GM12865 (cell line): ENCODE measurements at regions not wholly inside any gene's neighbourhood (a gene's known extent, or its start where the extent isn't known, plus 50 kb on each side); places are given as distances from the start of the nearest gene placed in this dataset.

Experiments used
- DNase-seq: peaks from one replicate; pipeline ENCODE4 v3.0.0; 2010; ENCODE audit warnings: low read depth
- H3K4me3 ChIP-seq: 2 replicates; pipeline ENCODE4 v1.5.1; 2011; ENCODE audit warnings: mild to moderate bottlenecking, low read depth, low read length, control low read depth
- TF ChIP-seq, protein P1 (sequence below): IDR thresholded peaks from 2 replicates; pipeline ENCODE4 v1.5.1; 2011; ENCODE audit warnings: low read length, control low read depth, low read depth, inconsistent platforms; ENCODE audit not compliant: insufficient read depth; ENCODE audit errors: missing control alignments

GRCh38 chr10:104563548-104563947 lies 77.5 kb upstream of the SORCS3 start:
- H3K4me3 ChIP-seq = no peak overlapping the region
- no peak for DNase-seq
- TF ChIP-seq, protein P1, sequence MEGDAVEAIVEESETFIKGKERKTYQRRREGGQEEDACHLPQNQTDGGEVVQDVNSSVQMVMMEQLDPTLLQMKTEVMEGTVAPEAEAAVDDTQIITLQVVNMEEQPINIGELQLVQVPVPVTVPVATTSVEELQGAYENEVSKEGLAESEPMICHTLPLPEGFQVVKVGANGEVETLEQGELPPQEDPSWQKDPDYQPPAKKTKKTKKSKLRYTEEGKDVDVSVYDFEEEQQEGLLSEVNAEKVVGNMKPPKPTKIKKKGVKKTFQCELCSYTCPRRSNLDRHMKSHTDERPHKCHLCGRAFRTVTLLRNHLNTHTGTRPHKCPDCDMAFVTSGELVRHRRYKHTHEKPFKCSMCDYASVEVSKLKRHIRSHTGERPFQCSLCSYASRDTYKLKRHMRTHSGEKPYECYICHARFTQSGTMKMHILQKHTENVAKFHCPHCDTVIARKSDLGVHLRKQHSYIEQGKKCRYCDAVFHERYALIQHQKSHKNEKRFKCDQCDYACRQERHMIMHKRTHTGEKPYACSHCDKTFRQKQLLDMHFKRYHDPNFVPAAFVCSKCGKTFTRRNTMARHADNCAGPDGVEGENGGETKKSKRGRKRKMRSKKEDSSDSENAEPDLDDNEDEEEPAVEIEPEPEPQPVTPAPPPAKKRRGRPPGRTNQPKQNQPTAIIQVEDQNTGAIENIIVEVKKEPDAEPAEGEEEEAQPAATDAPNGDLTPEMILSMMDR = no peak

- DNase-seq = no peak
- TF ChIP-seq, protein P1 = no peak
- H3K4me3 ChIP-seq = no peak overlapping the region
Measured at GRCh38 chr10:104574427-104574826, 66.7 kb upstream of the SORCS3 start.

DNA sequence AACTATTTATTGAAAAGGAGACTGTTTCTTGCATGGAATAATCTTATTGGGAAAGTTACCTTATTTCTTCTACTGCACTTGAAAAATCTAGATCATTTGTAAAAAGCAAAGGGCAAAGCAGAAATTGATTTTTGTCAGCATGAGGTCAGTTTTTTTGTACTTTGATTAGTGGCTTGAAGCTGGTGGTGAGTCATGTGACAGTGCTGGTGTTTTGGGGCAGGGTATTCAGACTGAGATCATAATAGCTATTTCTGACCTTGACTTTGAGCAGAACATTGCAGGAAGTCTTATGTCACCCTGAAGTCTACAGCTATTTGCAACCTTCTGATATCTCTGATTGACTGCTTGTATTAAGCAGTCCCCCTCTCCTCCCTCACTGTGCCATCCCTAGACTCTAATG lies 66.3 kb upstream of the SORCS3 start:
- H3K4me3 ChIP-seq = no peak overlapping the region
- DNase-seq = no peak
- TF ChIP-seq, protein P1 = no peak

- no peak for DNase-seq
- H3K4me3 ChIP-seq = no peak overlapping the region
- TF ChIP-seq, protein P1 = no peak
Measured at GRCh38 chr10:104576611-104577010, 64.5 kb upstream of the SORCS3 start.

- TF ChIP-seq, protein P1 = no peak
- H3K4me3 ChIP-seq = no peak overlapping the region
- DNase-seq = no peak
Measured at GRCh38 chr10:104577163-104577562, 63.9 kb upstream of the SORCS3 start.

DNA sequence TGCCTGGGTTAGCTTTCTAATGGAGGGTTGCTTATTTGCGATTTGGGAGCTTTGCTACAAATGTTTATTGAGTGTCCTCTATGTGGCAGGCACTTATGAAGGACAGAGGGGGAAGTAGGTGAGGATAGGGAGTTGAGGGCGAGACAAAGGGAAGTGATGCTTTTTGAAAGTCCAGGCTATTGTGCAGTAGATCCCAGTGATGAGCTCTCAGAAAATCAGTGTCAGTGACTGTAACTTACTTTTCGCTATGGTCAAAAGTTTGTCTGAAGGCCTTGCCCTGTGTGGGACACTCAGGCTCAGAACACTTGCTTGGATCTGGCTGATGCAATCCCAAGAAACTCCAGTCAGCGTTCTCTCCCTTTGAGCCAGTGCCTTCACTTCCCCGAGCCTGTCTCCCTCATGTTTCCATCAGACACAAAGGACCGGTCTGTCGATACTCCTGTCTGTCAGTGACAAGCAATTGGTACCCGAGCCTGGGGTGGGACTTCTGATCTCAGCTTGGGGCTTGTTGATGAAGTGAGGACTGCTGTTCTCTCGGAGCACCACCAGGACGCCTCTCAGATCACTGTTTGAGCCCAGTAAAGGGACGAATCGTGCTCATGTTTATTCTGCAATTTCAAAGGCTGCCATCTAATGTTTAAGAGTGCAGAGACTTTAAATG lies 63.1 kb upstream of the SORCS3 start:
- H3K4me3 ChIP-seq = no peak overlapping the region
- TF ChIP-seq, protein P1 = no peak
- DNase-seq = no peak

DNA sequence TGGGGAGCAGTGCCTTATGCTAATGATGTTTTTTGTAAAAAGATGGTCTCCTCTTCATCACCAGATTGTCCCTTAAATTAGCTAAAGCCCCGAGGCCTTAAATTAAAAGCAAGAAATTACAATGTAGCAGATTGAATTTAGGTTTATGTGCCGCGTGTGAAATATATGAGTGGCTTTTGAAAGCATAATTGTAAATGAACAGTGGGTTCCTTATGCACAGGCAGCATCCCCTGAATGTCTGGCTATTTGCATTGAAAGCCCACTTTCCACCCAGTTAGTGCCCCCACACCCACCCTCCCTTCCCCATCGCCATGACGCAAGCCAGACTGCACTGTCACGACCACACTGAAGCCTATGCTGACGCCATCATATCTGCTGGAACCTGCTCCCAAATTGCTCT lies 62.4 kb upstream of the SORCS3 start:
- TF ChIP-seq, protein P1 = no peak
- DNase-seq = no peak
- H3K4me3 ChIP-seq = no peak overlapping the region
